Stimulated activated naive CD8-positive, alpha-beta T cell treated with anti-CD3 and anti-CD28 coated beads, Interleukin-15, amount 100 ng/mL, for 72 hours (primary cell): ENCODE measurements at regions not wholly inside any gene's neighbourhood (a gene's known extent, or its start where the extent isn't known, plus 50 kb on each side); places are given as distances from the start of the nearest gene placed in this dataset.

Source experiments
- ATAC-seq: fragments of 150-1000 bp; cut with Tn5 transposase; 2 replicates; pipeline ENCODE4 v1.10.0; 2021; ENCODE audit warnings: mild to moderate bottlenecking, moderate library complexity
- DNase-seq, 2 donors: peaks; one replicate each; pipeline ENCODE4 v3.0.0; 2021 to 2022
- H3K27ac Mint-ChIP-seq, 2 donors: one replicate each; pipeline ENCODE4 v1.8.0; 2022; ENCODE audit warnings: mild to moderate bottlenecking in 2 of 2, mixed read lengths in 2 of 2, moderate library complexity in 2 of 2
- H3K27me3 Mint-ChIP-seq: one replicate; pipeline ENCODE4 v1.8.0; 2022; ENCODE audit warnings: mixed read lengths
- H3K4me1 Mint-ChIP-seq: one replicate; pipeline ENCODE4 v1.8.0; 2022; ENCODE audit warnings: mild to moderate bottlenecking, mixed read lengths
- H3K4me3 Mint-ChIP-seq, 2 donors: one replicate each; pipeline ENCODE4 v1.8.0; 2022; ENCODE audit warnings: mild to moderate bottlenecking in 2 of 2, mixed read lengths in 2 of 2, moderate library complexity in 1 of 2
- H3K9me3 Mint-ChIP-seq, 2 donors: one replicate each; pipeline ENCODE4 v1.8.0; 2022; ENCODE audit warnings: mixed read lengths in 2 of 2

DNA sequence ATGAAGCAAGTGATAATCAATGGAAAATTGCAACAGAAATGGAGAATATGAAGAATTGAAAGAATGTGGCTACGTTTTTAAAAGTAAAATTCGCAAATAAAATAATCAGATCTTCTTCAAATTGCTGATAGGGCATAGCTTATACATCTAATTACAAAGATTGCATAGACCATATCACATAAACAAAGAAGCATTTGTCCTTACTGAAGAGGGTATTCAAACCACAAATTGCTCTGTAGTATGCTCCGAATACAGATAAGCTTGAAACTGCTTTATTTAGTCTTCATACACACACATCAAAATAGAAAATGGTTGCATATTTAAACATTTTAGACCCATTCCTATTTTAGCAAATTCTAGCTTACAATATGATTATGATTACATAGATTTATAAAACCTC is 206.7 kb upstream of the SLIT2 start:
- Mint-ChIP-seq H3K27ac (no peak overlapping the region), H3K9me3 (peaks cover 0 to 6% of the 10 kb centered on the region in 2 donors), H3K27me3 (no peaks in the 10 kb centered on the region), H3K4me3 (no peak overlapping the region), H3K4me1 (no peaks in the 10 kb centered on the region)
- ATAC-seq (no peak), DNase-seq (no peak)

DNA sequence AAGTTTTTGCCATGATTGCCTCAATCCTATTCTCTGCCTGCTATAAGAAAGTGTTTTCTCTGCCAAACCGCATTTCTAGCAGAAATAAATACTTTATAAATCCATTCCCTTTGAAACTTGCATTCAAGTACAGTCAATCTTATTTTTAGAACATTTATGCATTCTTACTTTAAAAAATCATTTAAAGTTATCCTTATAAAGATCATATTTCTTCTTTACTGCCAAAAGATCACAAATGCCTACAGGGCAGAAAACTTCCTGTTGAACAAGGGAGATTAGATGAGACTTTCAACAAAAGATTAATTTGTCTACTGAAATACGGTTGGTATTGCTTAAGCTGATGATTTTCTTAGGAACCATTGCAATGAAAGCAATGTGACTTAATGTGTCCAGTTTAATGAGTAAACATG is 207.2 kb upstream of the SLIT2 start:
- Mint-ChIP-seq H3K4me3 (no peak overlapping the region), H3K27me3 (no peaks in the 10 kb centered on the region), H3K9me3 (peaks cover 0 to 6% of the 10 kb centered on the region in 2 donors), H3K27ac (no peak overlapping the region), H3K4me1 (no peaks in the 10 kb centered on the region)
- no peak for ATAC-seq
- no peak for DNase-seq

- no peak overlapping the region for H3K27ac Mint-ChIP-seq
- H3K27me3 Mint-ChIP-seq, result no peaks in the 10 kb centered on the region
- peaks cover 0 to 6% of the 10 kb centered on the region in 2 donors for H3K9me3 Mint-ChIP-seq
- DNase-seq (no peak), ATAC-seq (no peak)
- no peaks in the 10 kb centered on the region for H3K4me1 Mint-ChIP-seq
- H3K4me3 Mint-ChIP-seq, result no peak overlapping the region
Observed at GRCh38 chr4:20043991-20044390, 207.7 kb upstream of the SLIT2 start.

DNA sequence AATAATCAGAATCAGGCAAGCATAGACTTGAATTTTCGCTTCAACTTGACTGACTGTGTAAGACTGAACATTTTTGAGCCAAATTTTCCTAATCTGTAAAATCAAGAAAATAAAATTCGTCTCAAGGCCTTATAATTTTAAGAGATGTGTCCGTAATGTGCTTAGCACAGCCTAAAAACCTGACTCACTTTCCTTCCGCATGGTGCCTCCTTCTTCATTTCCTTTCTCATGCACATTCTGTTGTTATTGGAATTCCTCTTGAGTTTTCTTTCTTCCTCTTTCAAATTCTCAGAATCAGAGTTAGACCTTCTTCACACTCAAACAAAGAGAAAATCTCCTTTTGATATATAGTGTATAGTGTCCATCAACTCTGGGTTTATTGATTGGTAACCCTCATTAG is 208.9 kb upstream of the SLIT2 start:
- Mint-ChIP-seq H3K4me3 (no peak overlapping the region), H3K4me1 (no peaks in the 10 kb centered on the region), H3K9me3 (peaks cover 0 to 6% of the 10 kb centered on the region in 2 donors), H3K27ac (no peak overlapping the region), H3K27me3 (no peaks in the 10 kb centered on the region)
- no peak for DNase-seq
- ATAC-seq, result no peak

- Mint-ChIP-seq H3K27me3 (no peaks in the 10 kb centered on the region), H3K4me3 (no peak overlapping the region), H3K4me1 (no peaks in the 10 kb centered on the region), H3K27ac (no peak overlapping the region), H3K9me3 (peaks cover 0 to 6% of the 10 kb centered on the region in 2 donors)
- ATAC-seq (no peak), DNase-seq (no peak)
Observed at GRCh38 chr4:20041839-20042407, 209.8 kb upstream of the SLIT2 start.

DNA sequence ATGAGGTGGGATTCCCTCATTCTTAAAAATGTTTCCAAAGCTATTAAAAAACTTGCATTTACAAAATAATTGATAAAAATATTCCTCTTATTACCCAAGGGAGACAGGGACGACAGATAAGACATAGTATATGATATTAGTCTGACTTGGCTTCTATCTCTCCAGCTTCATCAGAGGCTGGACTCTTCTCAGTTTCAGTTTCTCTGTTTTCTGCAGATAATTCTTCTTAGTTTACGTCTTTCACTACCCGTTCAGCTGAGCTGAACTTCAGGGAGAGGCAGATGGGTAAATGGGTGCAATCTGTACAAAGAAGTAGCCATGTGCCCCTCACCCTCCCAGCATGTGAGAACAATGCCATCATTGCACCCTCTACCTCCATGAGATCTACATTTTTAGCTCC is 214.0 kb upstream of the SLIT2 start:
- Mint-ChIP-seq H3K9me3 (peaks cover 4 to 8% of the 10 kb centered on the region in 2 donors), H3K27me3 (no peaks in the 10 kb centered on the region), H3K4me1 (no peaks in the 10 kb centered on the region), H3K4me3 (no peak overlapping the region), H3K27ac (no peak overlapping the region)
- ATAC-seq (no peak), DNase-seq (no peak)

- no peak overlapping the region for H3K4me3 Mint-ChIP-seq
- no peak overlapping the region for H3K27ac Mint-ChIP-seq
- peaks cover 8 to 10% of the 10 kb centered on the region in 2 donors for H3K9me3 Mint-ChIP-seq
- no peak for ATAC-seq
- H3K27me3 Mint-ChIP-seq, result no peaks in the 10 kb centered on the region
- no peak for DNase-seq
- no peaks in the 10 kb centered on the region for H3K4me1 Mint-ChIP-seq
Observed at GRCh38 chr4:20030108-20030507, 221.6 kb upstream of the SLIT2 start.

DNA sequence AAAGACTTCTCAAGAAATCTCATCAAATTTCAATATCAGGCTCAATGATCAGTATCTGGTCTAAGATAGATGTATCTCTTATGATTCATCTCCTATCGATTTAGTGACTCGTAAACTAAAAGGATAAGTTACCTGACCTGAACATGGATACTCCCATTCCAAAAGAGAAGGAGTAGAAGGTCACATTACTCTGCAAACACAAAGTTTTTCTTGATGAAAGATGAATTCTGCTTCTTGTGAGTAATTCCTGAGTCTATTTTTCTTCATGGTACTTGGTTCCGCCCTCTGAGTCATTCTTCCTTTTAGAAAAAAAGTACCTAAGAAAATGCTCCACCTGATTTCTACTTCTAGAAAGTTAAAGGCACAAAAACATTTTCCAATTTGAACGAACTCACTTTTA is 223.1 kb upstream of the SLIT2 start:
- DNase-seq, result no peak
- no peak for ATAC-seq
- Mint-ChIP-seq H3K4me1 (no peaks in the 10 kb centered on the region), H3K9me3 (peaks cover 8 to 10% of the 10 kb centered on the region in 2 donors), H3K4me3 (no peak overlapping the region), H3K27me3 (no peaks in the 10 kb centered on the region), H3K27ac (no peak overlapping the region)

- H3K4me3 Mint-ChIP-seq, result no peak overlapping the region
Observed at GRCh38 chr4:20026456-20026855, 225.2 kb upstream of the SLIT2 start.

GRCh38 chr4:20022471-20022870 is 229.2 kb upstream of the SLIT2 start:
- no peaks in the 10 kb centered on the region for H3K4me1 Mint-ChIP-seq
- no peak overlapping the region for H3K4me3 Mint-ChIP-seq
- no peaks in the 10 kb centered on the region for H3K27me3 Mint-ChIP-seq
- ATAC-seq (no peak), DNase-seq (no peak)
- H3K27ac Mint-ChIP-seq, result no peak overlapping the region
- peaks cover 0 to 5% of the 10 kb centered on the region in 2 donors for H3K9me3 Mint-ChIP-seq

More at GRCh38 chr4:20026456-20026855, 225.2 kb upstream of the SLIT2 start:
- DNase-seq (no peak), ATAC-seq (no peak)
- Mint-ChIP-seq H3K4me1 (no peaks in the 10 kb centered on the region), H3K9me3 (peaks cover 0 to 5% of the 10 kb centered on the region in 2 donors), H3K27ac (no peak overlapping the region), H3K27me3 (no peaks in the 10 kb centered on the region)

GRCh38 chr4:20020056-20020455 is 231.6 kb upstream of the SLIT2 start:
- H3K27me3 Mint-ChIP-seq, result no peaks in the 10 kb centered on the region
- no peaks in the 10 kb centered on the region for H3K4me1 Mint-ChIP-seq
- ATAC-seq (no peak), DNase-seq (no peak)
- H3K9me3 Mint-ChIP-seq, result peaks cover 6 to 9% of the 10 kb centered on the region in 2 donors
- H3K4me3 Mint-ChIP-seq, result no peak overlapping the region
- no peak overlapping the region for H3K27ac Mint-ChIP-seq

- Mint-ChIP-seq H3K4me1 (no peaks in the 10 kb centered on the region), H3K27ac (no peak overlapping the region), H3K27me3 (no peaks in the 10 kb centered on the region), H3K4me3 (no peak overlapping the region), H3K9me3 (peaks cover 8 to 11% of the 10 kb centered on the region in 2 donors)
- DNase-seq (no peak), ATAC-seq (no peak)
Observed at GRCh38 chr4:20019310-20020015, 232.2 kb upstream of the SLIT2 start.

DNA sequence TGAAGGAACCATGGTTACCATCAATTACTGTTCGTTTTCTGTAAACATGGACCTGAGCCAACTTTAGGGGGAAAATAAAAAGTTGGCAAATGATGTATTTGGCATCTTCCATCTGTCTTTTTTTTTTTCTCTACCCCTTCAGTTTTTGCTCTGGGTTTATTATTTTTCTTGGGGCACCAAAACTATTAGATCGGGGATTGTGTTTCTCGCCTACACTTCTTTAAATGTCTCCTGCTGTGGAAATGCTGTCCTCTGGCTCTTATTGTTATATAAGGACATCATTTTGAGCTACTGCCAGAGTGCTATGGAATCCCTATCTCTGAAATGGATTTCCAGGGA is 234.0 kb upstream of the SLIT2 start:
- ATAC-seq, result no peak
- peaks cover 7 to 8% of the 10 kb centered on the region in 2 donors for H3K9me3 Mint-ChIP-seq
- H3K27ac Mint-ChIP-seq, result no peak overlapping the region
- no peak for DNase-seq
- H3K4me1 Mint-ChIP-seq, result no peaks in the 10 kb centered on the region
- H3K27me3 Mint-ChIP-seq, result no peaks in the 10 kb centered on the region
- no peak overlapping the region for H3K4me3 Mint-ChIP-seq

DNA sequence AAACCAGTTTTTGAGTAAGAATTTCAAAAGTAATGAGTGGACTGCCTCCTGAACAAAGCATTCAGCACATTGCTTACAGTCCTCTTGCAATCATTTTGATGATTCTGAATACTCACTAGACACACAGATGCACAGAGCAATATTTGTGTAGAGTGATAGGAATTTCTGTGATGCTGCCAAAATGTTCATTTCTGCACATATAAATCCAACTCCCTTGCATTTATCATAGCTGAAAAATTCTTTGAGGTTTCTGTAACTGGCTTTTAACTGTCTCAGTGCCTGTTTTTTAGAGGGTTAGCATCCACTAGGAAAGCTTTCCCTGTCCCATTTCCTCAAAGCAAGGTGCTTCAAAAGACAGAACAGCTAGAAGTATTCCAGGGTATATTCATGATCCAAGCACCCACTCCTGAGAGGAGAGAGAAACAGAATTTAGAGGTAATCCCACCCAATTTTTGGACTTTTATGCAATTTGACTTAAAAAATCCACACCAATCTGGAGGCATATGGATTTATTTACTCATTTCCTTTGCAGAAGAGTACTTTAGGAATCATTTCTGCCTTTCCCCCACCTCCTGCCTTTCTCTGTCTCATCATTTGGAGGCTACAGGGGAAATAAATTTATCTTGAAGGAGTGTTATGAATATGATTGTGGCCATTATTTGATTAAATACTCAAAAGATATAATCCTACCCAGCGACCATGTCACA is 234.5 kb upstream of the SLIT2 start:
- no peak for ATAC-seq
- Mint-ChIP-seq H3K9me3 (peaks cover 7 to 8% of the 10 kb centered on the region in 2 donors), H3K27me3 (no peaks in the 10 kb centered on the region), H3K27ac (no peak overlapping the region), H3K4me3 (no peak overlapping the region), H3K4me1 (no peaks in the 10 kb centered on the region)
- no peak for DNase-seq

DNA sequence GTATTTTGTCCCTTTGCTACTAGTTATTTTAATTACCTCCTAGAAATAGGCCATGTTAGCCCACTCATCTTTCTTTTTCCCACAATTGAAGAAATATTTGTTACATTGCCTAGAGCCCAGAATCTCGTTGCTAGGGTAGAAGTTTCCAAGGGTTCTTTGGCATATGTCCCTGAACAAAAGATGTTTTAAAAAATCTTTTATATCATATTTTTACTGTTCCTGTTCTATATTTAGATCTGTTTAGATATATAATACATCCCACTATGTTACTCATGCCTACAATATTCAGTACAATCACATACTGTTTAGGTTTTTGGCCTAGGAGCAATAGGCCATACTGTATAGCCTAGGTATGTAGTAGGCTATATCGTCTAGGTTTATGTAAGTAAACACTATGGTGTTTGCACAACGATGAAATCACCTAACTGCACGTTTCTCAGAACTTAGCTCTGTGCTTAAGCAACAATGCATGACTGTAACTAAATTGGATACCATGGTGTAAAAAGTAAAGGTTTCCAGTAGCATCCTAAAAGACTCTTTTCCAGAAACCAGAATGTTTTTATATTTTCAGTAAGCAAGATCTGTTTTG is 236.0 kb upstream of the SLIT2 start:
- H3K27me3 Mint-ChIP-seq, result no peaks in the 10 kb centered on the region
- H3K27ac Mint-ChIP-seq, result no peak overlapping the region
- no peak overlapping the region for H3K4me3 Mint-ChIP-seq
- H3K4me1 Mint-ChIP-seq, result no peaks in the 10 kb centered on the region
- no peak for ATAC-seq
- peaks cover 7 to 8% of the 10 kb centered on the region in 2 donors for H3K9me3 Mint-ChIP-seq
- no peak for DNase-seq
